MCF 10A (cell line): ENCODE measurements at regions not wholly inside any gene's neighbourhood (a gene's known extent, or its start where the extent isn't known, plus 50 kb on each side); places are given as distances from the start of the nearest gene placed in this dataset.
"Not testable (repeated sequence)": the region's sequence is repeated elsewhere in the genome, so short reads cannot be mapped to it uniquely, and the experiment has no call there.

ENCODE experiments used
- BruUV-seq: library from RNA; stranded (reverse); fragments of 400-500 nt; replicated peaks from 2 replicates; lab custom pipeline; 2021; lab: Mats Ljungman, UMichigan
- CTCF ChIA-PET: fragments of 300-600 bp; sonication (Branson Sonifier 250); formaldehyde crosslinking; extraction: SDS; loops from one replicate; lab custom pipeline; 2021; ENCODE audit warnings: antibody characterized with exemption, inconsistent platforms; lab: Yijun Ruan, JAX
- POLR2A ChIA-PET: fragments of 300-600, 350-650 bp; sonication (Branson Sonifier 250); formaldehyde crosslinking; extraction: SDS; loops from one replicate; lab custom pipeline; 2020; ENCODE audit warnings: antibody characterized with exemption, inconsistent platforms; lab: Yijun Ruan, JAX
- DNase-seq: peaks from one replicate; pipeline ENCODE4 v3.0.0-alpha.2; 2018; ENCODE audit not compliant: unreplicated experiment
- H3K27ac Mint-ChIP-seq: one replicate; pipeline ENCODE4 v1.8.0; 2022; ENCODE audit warnings: mild to moderate bottlenecking, low read depth, mixed read lengths; ENCODE audit not compliant: unreplicated experiment
- H3K27me3 Mint-ChIP-seq: one replicate; pipeline ENCODE4 v1.8.0; 2022; ENCODE audit warnings: mixed read lengths; ENCODE audit not compliant: insufficient read depth, unreplicated experiment
- H3K36me3 Mint-ChIP-seq: one replicate; pipeline ENCODE4 v1.8.0; 2022; ENCODE audit warnings: mild to moderate bottlenecking, moderate library complexity, mixed read lengths; ENCODE audit not compliant: insufficient read depth, unreplicated experiment
- H3K4me1 Mint-ChIP-seq: one replicate; pipeline ENCODE4 v1.8.0; 2022; ENCODE audit warnings: mixed read lengths; ENCODE audit not compliant: insufficient read depth, unreplicated experiment
- H3K4me3 Mint-ChIP-seq: one replicate; pipeline ENCODE4 v1.8.0; 2022; ENCODE audit warnings: mild to moderate bottlenecking, moderate library complexity, mixed read lengths; ENCODE audit not compliant: unreplicated experiment
- H3K9me3 Mint-ChIP-seq: one replicate; pipeline ENCODE4 v1.8.0; 2022; ENCODE audit warnings: mixed read lengths; ENCODE audit not compliant: unreplicated experiment
- CTCF ChIP-seq: fragments of 200-600 bp; IDR thresholded peaks from one replicate; pipeline ENCODE4 v1.8.0; 2022; ENCODE audit warnings: antibody characterized with exemption, mild to moderate bottlenecking; ENCODE audit not compliant: unreplicated experiment
- intact Hi-C: fragments of 100-400 bp; cut with micrococcal nuclease; formaldehyde crosslinking; loops from 2 replicates; pipeline ENCODE4 v1.14.1; 2022

- H3K36me3 Mint-ChIP-seq, result no peaks in the 10 kb centered on the region
- H3K27me3 Mint-ChIP-seq, result no peaks in the 10 kb centered on the region
- no peak for TF ChIP-seq CTCF
- no peak overlapping the region for H3K27ac Mint-ChIP-seq
- no peaks in the 10 kb centered on the region for H3K9me3 Mint-ChIP-seq
- no peak for DNase-seq
- intact Hi-C loops, result no loop called here
- POLR2A ChIA-PET, result no interaction called here
- CTCF ChIA-PET, result no interaction called here
- no peaks in the 10 kb centered on the region for H3K4me1 Mint-ChIP-seq
- no TSS peak for BruUV-seq
- H3K4me3 Mint-ChIP-seq, result no peak overlapping the region
Observed at GRCh38 chr13:62767473-62767872, 1351.8 kb upstream of the PCDH20 start.

- ChIA-PET CTCF (no interaction called here), POLR2A (no interaction called here)
- H3K4me1 Mint-ChIP-seq, result no peaks in the 10 kb centered on the region
- no peak overlapping the region for H3K27ac Mint-ChIP-seq
- no peaks in the 10 kb centered on the region for H3K27me3 Mint-ChIP-seq
- no peak for DNase-seq
- no TSS peak for BruUV-seq
- no peak overlapping the region for H3K4me3 Mint-ChIP-seq
- H3K36me3 Mint-ChIP-seq, result no peaks in the 10 kb centered on the region
- intact Hi-C loops, result no loop called here
- H3K9me3 Mint-ChIP-seq, result no peaks in the 10 kb centered on the region
- no peak for TF ChIP-seq CTCF
Observed at GRCh38 chr13:62760724-62761123, 1345.1 kb upstream of the PCDH20 start.

GRCh38 chr13:62747629-62748028, 1332.0 kb upstream of the PCDH20 start:
- ChIA-PET POLR2A (no interaction called here), CTCF (interaction anchor here (0.6 kb wide), 1 partner anchor 1123 kb away, joined by 3 read pairs; no protein-coding TSS in a partner anchor)
- TF ChIP-seq CTCF, result no peak
- no peaks in the 10 kb centered on the region for H3K36me3 Mint-ChIP-seq
- H3K27ac Mint-ChIP-seq, result no peak overlapping the region
- DNase-seq, result peak; percentile 27
- H3K4me1 Mint-ChIP-seq, result no peaks in the 10 kb centered on the region
- no peaks in the 10 kb centered on the region for H3K27me3 Mint-ChIP-seq
- no peaks in the 10 kb centered on the region for H3K9me3 Mint-ChIP-seq
- intact Hi-C loops, result no loop called here
- no peak overlapping the region for H3K4me3 Mint-ChIP-seq
- no TSS peak for BruUV-seq

GRCh38 chr13:62747152-62747551, 1331.5 kb upstream of the PCDH20 start:
- POLR2A ChIA-PET, result no interaction called here
- BruUV-seq, result no TSS peak
- DNase-seq, result no peak

GRCh38 chr13:62729746-62730145, 1314.1 kb upstream of the PCDH20 start:
- intact Hi-C loops, H3K27me3 Mint-ChIP-seq, H3K4me3 Mint-ChIP-seq, POLR2A ChIA-PET, H3K36me3 Mint-ChIP-seq, DNase-seq, BruUV-seq, H3K4me1 Mint-ChIP-seq, H3K27ac Mint-ChIP-seq, CTCF ChIA-PET: not testable (repeated sequence)
- peaks cover 22% of the 10 kb centered on the region for H3K9me3 Mint-ChIP-seq

More at GRCh38 chr13:62747152-62747551, 1331.5 kb upstream of the PCDH20 start:
- Mint-ChIP-seq H3K36me3 (no peaks in the 10 kb centered on the region), H3K27ac (no peak overlapping the region), H3K4me1 (no peaks in the 10 kb centered on the region), H3K4me3 (no peak overlapping the region), H3K9me3 (no peaks in the 10 kb centered on the region), H3K27me3 (no peaks in the 10 kb centered on the region)
- CTCF ChIA-PET, result interaction anchor here (0.6 kb wide), 1 partner anchor 1123 kb away, joined by 3 read pairs; no protein-coding TSS in a partner anchor
- no peak for TF ChIP-seq CTCF
- intact Hi-C loops, result no loop called here
